Medulla oblongata (tissue), 1 donor: ENCODE measurements at regions not wholly inside any gene's neighbourhood (a gene's known extent, or its start where the extent isn't known, plus 50 kb on each side); places are given as distances from the start of the nearest gene placed in this dataset.

Experiments
- DNase-seq: peaks from one replicate; pipeline ENCODE4 v3.0.0-alpha.2; 2015; ENCODE audit errors: extremely low spot score

DNA sequence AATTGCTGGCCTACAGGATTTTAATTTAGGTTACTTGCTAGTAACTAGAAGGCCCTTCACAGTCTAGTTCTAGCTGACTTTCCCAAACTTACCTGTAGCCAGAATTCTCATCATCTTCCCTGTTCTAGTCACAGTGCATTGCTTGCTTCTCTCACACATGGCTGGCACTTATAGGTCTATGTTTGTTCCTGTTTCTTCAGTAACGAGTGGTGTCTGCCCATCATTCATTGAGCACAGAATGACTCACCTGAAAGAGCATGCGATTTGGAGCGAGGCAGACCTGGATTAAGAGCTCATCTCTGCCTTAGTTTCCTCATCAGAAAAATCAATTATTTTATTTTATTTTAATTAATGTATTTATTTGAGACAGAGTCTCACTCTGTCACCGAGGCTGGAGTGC is 201.7 kb upstream of the ANK2 start:
- DNase-seq, result no peak

GRCh38 chr4:112848911-112849310 is 200.5 kb upstream of the ANK2 start:
- DNase-seq, result no peak

DNA sequence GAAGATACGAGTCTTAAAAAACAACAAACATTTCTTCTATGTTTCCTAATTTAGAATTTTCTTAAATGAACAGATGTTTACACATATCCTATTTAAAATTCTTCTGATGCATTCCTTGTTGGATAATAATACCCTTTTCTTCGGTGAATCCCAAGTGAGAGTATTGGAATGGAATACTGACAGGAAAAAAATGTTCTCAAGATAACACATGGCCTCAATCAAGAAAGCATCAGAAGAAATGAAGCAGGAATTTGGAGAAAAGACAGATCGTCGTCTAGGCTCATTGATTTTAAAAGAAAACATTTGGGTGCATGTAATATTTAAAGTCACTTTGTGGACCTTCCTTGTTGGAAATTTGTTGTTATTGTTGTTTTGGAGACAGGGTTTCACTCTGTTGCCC is 196.9 kb upstream of the ANK2 start:
- no peak for DNase-seq

DNA sequence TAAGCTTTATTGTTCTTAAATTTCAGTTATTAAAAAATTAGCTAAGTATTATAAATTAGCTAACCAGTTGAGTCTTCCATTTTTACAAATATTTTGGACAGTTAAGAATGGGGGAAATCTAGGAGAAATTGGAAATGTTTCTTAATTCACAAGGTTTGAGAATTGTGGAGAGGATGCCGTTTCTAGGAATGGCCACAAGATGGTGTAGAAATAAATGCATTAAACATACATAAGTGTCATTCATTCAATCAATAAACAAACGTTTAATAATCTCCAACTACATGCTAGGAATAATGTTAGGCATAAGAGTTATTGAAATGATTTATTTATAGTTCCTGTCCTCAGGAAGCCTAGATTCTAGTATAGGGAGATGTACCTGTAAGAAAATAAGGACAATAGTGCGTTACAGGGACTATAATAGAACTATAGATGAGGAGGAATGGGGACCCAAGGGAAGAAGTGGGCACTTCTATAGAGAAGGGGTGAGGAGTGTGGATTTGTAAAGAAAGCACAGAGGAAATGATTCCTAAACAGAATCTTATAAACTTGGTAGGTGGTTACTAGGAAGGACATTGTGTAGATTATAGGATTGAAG is 195.7 kb upstream of the ANK2 start:
- DNase-seq, result peak; percentile 47

DNA sequence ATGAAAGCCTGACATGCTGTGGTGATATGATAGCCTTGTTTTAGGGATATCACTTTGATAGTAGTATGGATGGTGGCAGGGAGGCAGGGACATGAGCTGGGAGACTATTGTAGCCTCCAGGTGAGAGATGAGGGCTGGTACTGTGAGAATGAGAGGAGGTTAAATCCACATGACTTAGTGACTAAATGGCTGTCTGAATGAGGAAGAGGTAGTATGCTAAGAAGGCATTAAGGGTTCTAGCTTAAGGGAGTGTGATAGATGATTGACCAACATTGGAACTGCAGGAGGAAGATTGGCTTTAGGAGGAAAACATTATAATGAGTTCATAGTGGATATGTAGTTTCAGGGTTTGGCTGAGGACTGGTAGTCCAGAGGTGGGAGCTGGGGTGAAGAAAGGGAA is 195.0 kb upstream of the ANK2 start:
- no peak for DNase-seq

GRCh38 chr4:112855058-112855457 is 194.4 kb upstream of the ANK2 start:
- peak; percentile 63 for DNase-seq

GRCh38 chr4:112857461-112857860 is 192.0 kb upstream of the ANK2 start:
- DNase-seq, result no peak

- DNase-seq, result no peak
Observed at GRCh38 chr4:112858751-112859150, 190.7 kb upstream of the ANK2 start.

GRCh38 chr4:112859456-112860184 is 189.8 kb upstream of the ANK2 start:
- DNase-seq, result no peak

DNA sequence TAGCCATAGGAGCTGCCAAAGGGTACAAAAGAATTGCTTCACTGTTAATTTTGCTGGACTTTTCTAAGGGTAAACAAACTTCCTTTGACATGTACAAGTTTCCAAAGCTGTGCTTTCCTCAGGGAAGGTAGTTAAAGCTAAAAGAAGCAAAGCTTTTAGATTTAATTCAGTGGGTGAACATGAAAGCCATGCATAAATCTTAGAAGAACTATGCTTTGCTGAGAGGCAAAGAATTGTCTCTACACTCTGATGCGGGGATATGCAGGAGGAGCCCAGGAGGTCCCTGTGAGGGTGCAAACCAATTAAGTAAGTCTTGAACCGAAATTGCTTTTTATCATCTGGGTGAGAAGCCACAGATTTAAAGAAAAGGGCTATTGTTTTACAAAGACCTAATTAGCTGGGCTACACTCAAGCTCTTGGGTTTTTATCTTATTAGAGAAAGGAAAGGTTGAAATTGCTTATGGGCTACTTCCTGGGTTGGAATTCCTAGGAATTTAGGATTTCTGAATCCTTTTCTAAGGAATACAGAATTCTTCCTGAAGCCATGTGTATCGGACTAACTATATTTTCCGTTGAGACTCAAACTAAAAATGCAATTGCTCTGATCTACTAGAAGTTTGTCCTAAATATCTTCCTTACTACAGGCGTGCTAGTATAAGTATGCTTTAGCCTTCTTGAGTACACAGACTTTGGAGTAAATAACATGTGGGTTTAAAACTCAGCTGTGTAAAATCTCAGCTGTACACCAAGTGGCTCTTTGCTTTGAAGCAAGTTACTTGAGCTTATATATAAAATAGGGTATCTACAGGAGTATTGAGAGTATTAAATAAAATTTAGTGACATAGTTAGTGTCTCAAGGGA is 188.4 kb upstream of the ANK2 start:
- DNase-seq, result peak; percentile 61

DNA sequence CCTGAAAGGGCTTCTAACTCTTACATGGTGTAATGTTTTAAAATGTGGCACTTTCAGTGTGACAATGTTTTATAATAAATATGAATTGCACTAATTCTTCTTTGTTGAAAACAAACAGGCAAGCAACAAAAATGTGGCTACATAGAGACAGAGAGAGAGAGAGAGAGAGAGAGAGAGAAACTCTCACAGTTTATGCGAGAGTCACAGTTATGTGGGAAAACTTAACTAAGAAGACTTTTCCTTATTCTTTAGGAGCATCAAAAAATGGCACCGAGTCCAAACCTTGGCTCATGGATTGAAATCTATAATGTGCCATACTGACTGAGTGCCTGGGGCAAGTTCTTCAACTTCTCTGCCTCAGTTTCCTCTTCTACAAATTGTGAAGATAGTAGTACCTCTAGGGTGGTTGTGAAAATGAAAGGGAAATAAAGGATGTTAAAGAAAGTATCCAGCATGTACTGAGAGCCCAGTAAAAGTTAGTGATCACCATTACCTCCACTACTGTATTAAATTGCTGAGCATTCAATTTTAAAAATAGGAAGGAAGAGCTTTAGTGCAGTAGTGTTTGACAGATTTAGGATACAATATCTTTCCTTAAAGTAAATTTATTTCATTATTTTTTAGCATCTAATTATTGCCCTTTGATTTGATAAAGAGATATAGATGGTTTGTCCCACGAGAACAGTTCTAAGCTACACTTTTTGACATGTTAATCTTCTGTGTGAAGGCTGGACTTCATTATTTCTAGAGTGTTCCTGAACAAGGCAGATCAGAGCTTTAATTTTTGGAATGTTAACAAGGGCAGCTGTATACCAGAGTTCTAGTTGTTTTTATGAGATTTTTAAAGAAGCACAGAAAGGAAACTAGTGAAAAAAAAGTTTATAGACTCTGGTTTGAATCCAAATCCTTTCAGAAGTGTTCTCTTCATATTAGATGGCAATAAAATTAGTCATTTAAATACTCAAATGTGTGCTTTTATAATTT is 187.5 kb upstream of the ANK2 start:
- peak; percentile 61 for DNase-seq

GRCh38 chr4:112865443-112865842 is 184.0 kb upstream of the ANK2 start:
- no peak for DNase-seq

DNA sequence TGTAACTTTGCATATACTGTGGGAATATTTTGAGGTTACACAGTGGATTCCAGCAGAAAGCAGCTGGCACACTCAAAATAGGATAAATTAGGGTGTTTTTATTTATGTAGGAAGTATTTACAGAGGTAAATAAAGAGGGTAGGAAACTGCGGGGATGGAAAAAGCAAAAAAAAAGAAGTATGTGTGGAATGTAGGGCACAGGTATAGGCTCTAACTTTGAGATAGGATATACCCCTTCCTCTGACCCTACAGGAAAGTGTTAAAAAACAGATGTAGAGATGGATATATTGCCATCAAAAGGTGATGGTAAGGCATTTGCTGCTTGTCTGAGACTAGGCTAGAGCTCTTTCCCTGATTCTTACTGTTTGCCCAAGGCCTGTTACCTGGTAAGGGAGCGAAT is 173.1 kb upstream of the ANK2 start:
- DNase-seq, result no peak

GRCh38 chr4:112881842-112882241 is 167.6 kb upstream of the ANK2 start:
- no peak for DNase-seq

- no peak for DNase-seq
Observed at GRCh38 chr4:112882286-112882685, 167.2 kb upstream of the ANK2 start.

DNA sequence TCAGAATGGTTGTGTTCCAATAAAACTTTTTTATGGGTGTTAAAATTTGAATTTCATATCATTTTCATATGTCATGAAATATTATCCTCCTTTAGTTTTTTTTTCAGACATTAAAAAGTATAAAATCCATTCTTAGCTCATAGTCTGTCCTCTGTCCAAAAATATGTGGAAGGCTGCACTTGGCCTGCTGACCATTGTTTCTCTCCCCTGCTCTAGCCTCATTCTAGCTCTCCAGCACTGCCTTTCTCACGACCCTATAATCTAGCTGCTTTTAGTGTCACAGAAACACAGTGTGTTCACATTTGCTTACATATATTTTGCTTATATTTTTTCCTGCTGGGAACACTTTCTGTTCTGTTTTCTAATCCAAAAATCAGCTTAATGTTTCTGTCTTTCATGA is 165.0 kb upstream of the ANK2 start:
- peak; percentile 46 for DNase-seq

- DNase-seq, result no peak
Observed at GRCh38 chr4:112885897-112886296, 163.6 kb upstream of the ANK2 start.

GRCh38 chr4:112888622-112889021 is 160.8 kb upstream of the ANK2 start:
- DNase-seq, result peak; percentile 83

DNA sequence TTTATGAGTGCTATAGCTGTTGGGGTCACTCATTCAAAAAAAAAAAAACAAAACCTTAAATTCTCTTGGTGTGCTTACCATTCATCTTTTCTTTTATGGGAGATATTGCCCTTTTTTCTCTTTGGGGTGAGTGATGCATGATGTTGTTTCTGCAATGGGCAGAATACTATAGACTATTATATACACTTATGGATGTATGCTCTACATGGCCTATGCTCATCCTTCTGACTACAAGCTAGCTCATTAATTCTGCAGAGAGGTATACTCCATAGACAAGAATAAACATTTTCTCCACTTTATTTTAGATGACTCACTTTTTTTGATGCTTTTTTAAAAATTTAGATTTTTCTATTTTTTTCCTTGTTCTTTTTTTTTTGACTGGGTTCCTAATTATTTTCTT is 160.3 kb upstream of the ANK2 start:
- DNase-seq, result no peak

DNA sequence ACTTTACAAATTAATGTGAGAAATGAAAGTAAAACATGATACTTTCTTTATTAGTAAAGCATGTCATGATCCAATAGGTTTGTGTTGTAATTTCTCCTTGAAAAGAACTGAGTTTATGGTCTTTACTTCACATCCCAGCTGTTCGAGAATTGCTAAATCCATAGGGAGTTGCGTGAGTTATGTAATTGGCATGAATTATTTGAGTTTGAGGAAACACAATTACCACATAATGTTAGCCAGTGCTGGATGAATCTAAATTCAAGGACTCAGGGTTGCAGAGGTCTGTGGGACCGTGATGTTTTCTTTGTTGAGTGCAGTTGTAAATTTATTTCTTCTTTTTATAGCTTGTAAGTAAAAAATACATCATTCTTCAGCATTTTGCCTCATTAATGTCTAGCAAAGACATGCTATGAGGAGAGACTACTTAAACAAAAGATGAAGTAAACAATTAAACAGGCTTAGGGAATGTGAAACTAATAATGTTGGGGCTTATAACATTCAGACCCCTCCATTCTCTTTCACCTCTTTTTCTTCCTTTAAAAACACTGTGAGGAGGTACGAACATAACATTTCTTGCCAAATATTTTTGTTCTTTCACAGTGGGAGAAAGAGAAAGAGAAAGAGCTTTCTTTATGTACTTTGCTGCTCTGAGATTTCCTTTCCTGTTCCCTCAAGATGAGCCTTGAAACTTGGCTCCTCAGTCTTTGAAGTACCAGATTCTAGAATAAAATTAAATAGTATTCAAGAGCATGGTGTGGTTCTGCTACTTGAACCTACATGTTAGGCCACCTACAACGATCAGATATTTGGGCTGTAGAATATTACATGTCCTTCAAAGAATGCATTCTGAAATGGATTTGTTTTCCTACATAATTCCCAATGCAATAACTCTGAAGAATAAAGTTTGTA is 159.6 kb upstream of the ANK2 start:
- peak; percentile 64 for DNase-seq

DNA sequence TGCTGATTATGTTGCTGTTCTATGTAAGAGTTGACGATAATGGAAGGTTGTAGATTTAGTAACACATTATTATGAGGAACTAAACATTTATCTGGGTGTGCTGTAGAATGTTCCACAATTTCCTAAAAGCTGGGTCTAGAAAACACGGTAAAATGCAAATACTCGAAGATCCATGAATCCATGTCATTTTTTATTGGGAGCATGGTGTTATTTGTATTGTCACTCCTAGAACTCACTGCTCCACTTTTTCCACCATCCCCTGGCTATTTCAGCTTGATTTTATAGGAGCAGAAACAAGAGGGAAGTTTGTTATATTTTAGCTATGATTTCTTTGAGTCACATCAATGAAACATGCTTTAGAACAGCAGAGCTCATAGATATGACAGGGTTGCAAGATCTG is 155.0 kb upstream of the ANK2 start:
- no peak for DNase-seq
